Daoy (cell line): ENCODE measurements at regions not wholly inside any gene's neighbourhood (a gene's known extent, or its start where the extent isn't known, plus 50 kb on each side); places are given as distances from the start of the nearest gene placed in this dataset.
"Not testable (repeated sequence)": the region's sequence is repeated elsewhere in the genome, so short reads cannot be mapped to it uniquely, and the experiment has no call there.

Source experiments
- DNase-seq: peaks from one replicate; pipeline ENCODE4 v3.0.0-alpha.2; 2015; ENCODE audit warnings: low read depth

GRCh38 chr13:59399513-59399912, 764.2 kb downstream of the DIAPH3 start:
- no peak for DNase-seq

GRCh38 chr13:59404331-59404730, 759.4 kb downstream of the DIAPH3 start:
- DNase-seq = no peak

GRCh38 chr13:59407251-59407650, 756.5 kb downstream of the DIAPH3 start:
- not testable (repeated sequence) for DNase-seq

- DNase-seq = no peak
These were observed 755.0 kb downstream of the DIAPH3 start for GRCh38 chr13:59408738-59409137.

- no peak for DNase-seq
These were observed 754.5 kb downstream of the DIAPH3 start for GRCh38 chr13:59409211-59409610.

- no peak for DNase-seq
These were observed 754.0 kb downstream of the DIAPH3 start for GRCh38 chr13:59409634-59410200.

- no peak for DNase-seq
These were observed 750.6 kb downstream of the DIAPH3 start for GRCh38 chr13:59413126-59413525.

- DNase-seq = no peak
These were observed 749.7 kb downstream of the DIAPH3 start for GRCh38 chr13:59414006-59414405.

GRCh38 chr13:59415498-59415897, 748.2 kb downstream of the DIAPH3 start:
- DNase-seq = no peak

GRCh38 chr13:59416561-59416960, 747.2 kb downstream of the DIAPH3 start:
- DNase-seq = no peak

- DNase-seq = no peak
These were observed 741.1 kb downstream of the DIAPH3 start for GRCh38 chr13:59422646-59423045.

GRCh38 chr13:59423708-59424340, 739.9 kb downstream of the DIAPH3 start:
- DNase-seq = no peak

GRCh38 chr13:59424661-59425060, 739.1 kb downstream of the DIAPH3 start:
- no peak for DNase-seq

GRCh38 chr13:59425211-59425741, 738.5 kb downstream of the DIAPH3 start:
- no peak for DNase-seq

- no peak for DNase-seq
These were observed 728.7 kb downstream of the DIAPH3 start for GRCh38 chr13:59435024-59435423.

- no peak for DNase-seq
These were observed 726.0 kb downstream of the DIAPH3 start for GRCh38 chr13:59437544-59438301.

- DNase-seq = no peak
These were observed 723.8 kb downstream of the DIAPH3 start for GRCh38 chr13:59439776-59440428.

GRCh38 chr13:59441068-59441467, 722.7 kb downstream of the DIAPH3 start:
- not testable (repeated sequence) for DNase-seq

- no peak for DNase-seq
These were observed 722.0 kb downstream of the DIAPH3 start for GRCh38 chr13:59441596-59442280.

- no peak for DNase-seq
These were observed 721.3 kb downstream of the DIAPH3 start for GRCh38 chr13:59442461-59442860.

GRCh38 chr13:59442944-59443486, 720.7 kb downstream of the DIAPH3 start:
- no peak for DNase-seq
